ENCODE measurements at regions not wholly inside any gene's neighbourhood (a gene's known extent, or its start where the extent isn't known, plus 50 kb on each side); places are given as distances from the start of the nearest gene placed in this dataset.

DNA sequence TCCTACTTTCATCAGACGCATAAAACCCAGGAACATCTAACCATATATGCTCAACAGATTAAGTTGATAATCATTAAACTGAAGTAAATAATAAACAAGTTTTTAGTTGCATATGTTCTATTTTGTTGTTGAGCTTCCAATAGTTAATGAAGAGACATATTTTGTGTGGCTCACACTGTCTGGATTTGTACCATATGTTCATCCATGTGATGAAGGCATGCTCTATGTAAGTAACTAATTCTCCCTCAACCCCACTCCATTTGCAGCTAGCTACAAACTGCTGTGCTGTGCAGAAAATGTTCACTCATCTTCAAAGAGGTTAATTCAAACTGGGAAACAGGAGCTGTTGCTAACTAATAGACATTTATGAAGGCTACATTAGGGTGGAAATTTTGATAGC lies 589.7 kb upstream of the LRRC4C start:
- TF ChIP-seq POLR2AphosphoS5 (IDR thresholded peaks at IDR 0.05) (no peak), POLR2A (IDR thresholded peaks at IDR 0.05) (no peak), EP300 (IDR thresholded peaks at IDR 0.05) (no peak)
- TF ChIP-seq, protein P1, sequence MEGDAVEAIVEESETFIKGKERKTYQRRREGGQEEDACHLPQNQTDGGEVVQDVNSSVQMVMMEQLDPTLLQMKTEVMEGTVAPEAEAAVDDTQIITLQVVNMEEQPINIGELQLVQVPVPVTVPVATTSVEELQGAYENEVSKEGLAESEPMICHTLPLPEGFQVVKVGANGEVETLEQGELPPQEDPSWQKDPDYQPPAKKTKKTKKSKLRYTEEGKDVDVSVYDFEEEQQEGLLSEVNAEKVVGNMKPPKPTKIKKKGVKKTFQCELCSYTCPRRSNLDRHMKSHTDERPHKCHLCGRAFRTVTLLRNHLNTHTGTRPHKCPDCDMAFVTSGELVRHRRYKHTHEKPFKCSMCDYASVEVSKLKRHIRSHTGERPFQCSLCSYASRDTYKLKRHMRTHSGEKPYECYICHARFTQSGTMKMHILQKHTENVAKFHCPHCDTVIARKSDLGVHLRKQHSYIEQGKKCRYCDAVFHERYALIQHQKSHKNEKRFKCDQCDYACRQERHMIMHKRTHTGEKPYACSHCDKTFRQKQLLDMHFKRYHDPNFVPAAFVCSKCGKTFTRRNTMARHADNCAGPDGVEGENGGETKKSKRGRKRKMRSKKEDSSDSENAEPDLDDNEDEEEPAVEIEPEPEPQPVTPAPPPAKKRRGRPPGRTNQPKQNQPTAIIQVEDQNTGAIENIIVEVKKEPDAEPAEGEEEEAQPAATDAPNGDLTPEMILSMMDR (IDR thresholded peaks at IDR 0.05), result no peak

Measured in gastroesophageal sphincter (tissue), 3 donors.